ENCODE measurements at regions not wholly inside any gene's neighbourhood (a gene's known extent, or its start where the extent isn't known, plus 50 kb on each side); places are given as distances from the start of the nearest gene placed in this dataset.

DNA sequence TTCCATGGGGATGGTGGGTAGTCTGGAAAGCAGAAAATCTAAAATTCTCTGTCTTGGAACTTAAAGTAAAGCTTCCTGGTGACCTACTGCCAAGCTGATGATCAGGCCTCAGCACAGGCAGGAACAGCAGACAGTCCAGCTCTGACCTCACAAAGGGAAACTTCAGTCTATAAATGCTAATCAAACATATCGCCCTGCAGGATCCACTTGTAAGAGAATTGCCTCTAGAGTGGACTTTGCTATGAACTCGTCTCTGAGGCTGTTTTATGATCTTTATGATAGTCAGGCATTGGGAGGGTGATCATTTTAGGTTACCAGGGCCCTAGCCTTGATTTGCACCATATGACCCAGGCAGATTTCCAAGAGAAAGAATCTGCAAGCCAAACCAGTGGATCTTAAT lies 67.6 kb upstream of the SELENOP start:
- Histone ChIP-seq H3K4me3 (no peak overlapping the region), H3K27me3 (replicated peaks; ENCODE audit: insufficient read depth) (peaks cover 13% of the 10 kb centered on the region; the same call in 1 of the 2 replicates), H4K20me1 (ENCODE audit: insufficient read depth) (no peaks in the 10 kb centered on the region), H2AFZ (no peak overlapping the region), H3K9me3 (ENCODE audit: low read depth) (no peaks in the 10 kb centered on the region), H3F3A (ENCODE audit: insufficient read depth) (no peaks in the 10 kb centered on the region), H3K9ac (no peak overlapping the region), H3K36me3 (ENCODE audit: low read depth) (no peaks in the 10 kb centered on the region), H3K79me2 (ENCODE audit: insufficient read depth) (no peaks in the 10 kb centered on the region), H3K4me1 (ENCODE audit: insufficient read depth) (no peaks in the 10 kb centered on the region), H3K4me2 (ENCODE audit: unreplicated experiment) (no peak overlapping the region), H3K9me2 (ENCODE audit: insufficient read depth) (no peaks in the 10 kb centered on the region), H3K27ac (no peak overlapping the region)
- WGBS, 2 experiments (ENCODE audit: low coverage in 1 of 2, low lambda C conversion rate in 2 of 2, missing lambda C conversion rate in 2 of 2), result 50 to 55% methylated on average over 2 of the region's 2 CpGs
- TF ChIP-seq EZH2phosphoT487 (IDR thresholded peaks at IDR 0.05; ENCODE audit: insufficient read depth, low read depth), result no peak
- TF ChIP-seq EZH2 (IDR thresholded peaks at IDR 0.05; ENCODE audit: insufficient read depth, poor library complexity, severe bottlenecking), result no peak
- DNase-seq, result no peak
- in situ Hi-C loops (cut with MboI), result loop anchor here (25.0 kb wide), 1 partner anchor 292 kb away; no protein-coding TSS in a partner anchor

DNA sequence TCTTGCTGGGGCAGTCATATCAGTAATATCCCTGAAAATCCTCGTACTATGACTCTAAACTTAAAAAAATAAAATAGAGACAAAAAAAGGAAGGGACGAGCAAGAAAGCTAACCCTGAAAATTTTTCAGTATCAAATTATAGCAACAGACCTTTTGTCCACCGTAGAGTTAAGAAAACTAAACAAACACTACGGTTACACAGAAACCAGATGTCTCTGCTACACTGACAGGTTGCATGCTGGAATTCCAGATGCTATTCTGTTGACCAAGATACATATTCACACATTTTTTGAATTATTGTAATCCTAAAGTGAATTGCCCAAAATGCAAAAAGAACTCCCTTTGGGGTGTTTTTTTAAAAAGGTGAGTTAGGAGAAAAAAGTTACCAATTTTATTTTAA lies 66.9 kb upstream of the SELENOP start:
- Histone ChIP-seq H4K20me1 (ENCODE audit: insufficient read depth) (no peaks in the 10 kb centered on the region), H3K9ac (no peak overlapping the region), H3K9me2 (ENCODE audit: insufficient read depth) (no peaks in the 10 kb centered on the region), H3K4me3 (no peak overlapping the region), H3K4me2 (ENCODE audit: unreplicated experiment) (no peak overlapping the region), H2AFZ (no peak overlapping the region), H3K4me1 (ENCODE audit: insufficient read depth) (no peaks in the 10 kb centered on the region), H3K27ac (no peak overlapping the region), H3K36me3 (ENCODE audit: low read depth) (no peaks in the 10 kb centered on the region), H3K9me3 (ENCODE audit: low read depth) (no peaks in the 10 kb centered on the region), H3K79me2 (ENCODE audit: insufficient read depth) (no peaks in the 10 kb centered on the region), H3F3A (ENCODE audit: insufficient read depth) (no peaks in the 10 kb centered on the region), H3K27me3 (replicated peaks; ENCODE audit: insufficient read depth) (peaks cover 13% of the 10 kb centered on the region; the same call in 1 of the 2 replicates)
- no peak for TF ChIP-seq EZH2 (IDR thresholded peaks at IDR 0.05; ENCODE audit: insufficient read depth, poor library complexity, severe bottlenecking)
- in situ Hi-C loops (cut with MboI), result loop anchor here (25.0 kb wide), 1 partner anchor 291 kb away; no protein-coding TSS in a partner anchor
- 58 to 63% methylated on average over 4 of the region's 4 CpGs for WGBS, 2 experiments (ENCODE audit: low coverage in 1 of 2, low lambda C conversion rate in 2 of 2, missing lambda C conversion rate in 2 of 2)
- no peak for DNase-seq

DNA sequence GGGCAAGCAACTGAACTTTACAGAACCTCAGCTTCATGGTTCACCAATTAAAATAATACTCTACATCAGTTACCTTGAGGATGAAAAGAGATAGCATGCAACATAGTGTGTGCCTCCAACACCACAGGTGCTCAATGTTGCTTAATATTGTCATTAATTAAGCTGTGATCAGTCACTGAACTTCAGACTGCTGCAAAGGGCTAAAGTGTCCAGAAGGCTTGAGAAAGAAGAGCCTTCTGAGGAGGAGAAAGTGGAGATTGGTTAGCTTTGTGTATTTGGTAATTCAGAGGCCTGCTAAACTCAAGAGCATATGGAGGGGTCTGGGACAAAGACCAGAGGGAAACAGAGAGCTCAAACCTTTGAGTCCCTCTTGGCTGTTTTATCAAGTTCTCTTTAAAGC lies 66.3 kb upstream of the SELENOP start:
- no peaks in the 10 kb centered on the region for H3K9me2 ChIP-seq (ENCODE audit: insufficient read depth)
- no peaks in the 10 kb centered on the region for H4K20me1 ChIP-seq (ENCODE audit: insufficient read depth)
- no peaks in the 10 kb centered on the region for H3K36me3 ChIP-seq (ENCODE audit: low read depth)
- no peaks in the 10 kb centered on the region for H3K4me1 ChIP-seq (ENCODE audit: insufficient read depth)
- H3K27me3 ChIP-seq (replicated peaks; ENCODE audit: insufficient read depth), result peaks cover 17% of the 10 kb centered on the region; the same call in 1 of the 2 replicates
- no peak overlapping the region for H3K4me3 ChIP-seq
- TF ChIP-seq EZH2 (IDR thresholded peaks at IDR 0.05; ENCODE audit: insufficient read depth, poor library complexity, severe bottlenecking) (no peak), EZH2phosphoT487 (IDR thresholded peaks at IDR 0.05; ENCODE audit: insufficient read depth, low read depth) (no peak)
- no peaks in the 10 kb centered on the region for H3F3A ChIP-seq (ENCODE audit: insufficient read depth)
- no peak overlapping the region for H2AFZ ChIP-seq
- H3K27ac ChIP-seq, result no peak overlapping the region
- H3K79me2 ChIP-seq (ENCODE audit: insufficient read depth), result no peaks in the 10 kb centered on the region
- H3K4me2 ChIP-seq (ENCODE audit: unreplicated experiment), result no peak overlapping the region
- H3K9me3 ChIP-seq (ENCODE audit: low read depth), result no peaks in the 10 kb centered on the region
- in situ Hi-C loops (cut with MboI), result loop anchor here (25.0 kb wide), 1 partner anchor 291 kb away; no protein-coding TSS in a partner anchor
- H3K9ac ChIP-seq, result no peak overlapping the region
- no peak for DNase-seq

DNA sequence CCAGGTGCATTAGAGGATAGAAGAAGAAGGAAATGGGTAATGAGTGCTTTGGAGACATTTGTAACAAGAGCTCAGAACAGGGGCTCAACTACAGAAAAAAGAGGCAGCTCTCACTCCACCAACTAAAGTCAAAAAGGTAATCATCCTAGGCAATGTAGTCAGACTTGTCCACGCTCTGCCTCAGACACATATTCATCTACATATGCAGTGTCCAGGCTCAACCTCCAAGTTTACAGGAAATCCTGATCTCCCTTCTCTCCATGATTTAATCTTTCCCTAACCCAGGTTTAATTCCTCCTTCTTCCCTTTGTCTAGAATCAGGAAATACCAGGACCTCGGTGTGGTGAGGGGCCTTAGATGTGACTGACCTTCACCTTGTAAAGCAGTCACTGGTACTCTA lies 65.7 kb upstream of the SELENOP start:
- no peaks in the 10 kb centered on the region for H3K9me2 ChIP-seq (ENCODE audit: insufficient read depth)
- in situ Hi-C loops (cut with MboI), result loop anchor here (25.0 kb wide), 1 partner anchor 290 kb away; no protein-coding TSS in a partner anchor
- no peaks in the 10 kb centered on the region for H4K20me1 ChIP-seq (ENCODE audit: insufficient read depth)
- H3F3A ChIP-seq (ENCODE audit: insufficient read depth), result no peaks in the 10 kb centered on the region
- H3K36me3 ChIP-seq (ENCODE audit: low read depth), result no peaks in the 10 kb centered on the region
- no peak overlapping the region for H3K4me3 ChIP-seq
- H3K9me3 ChIP-seq (ENCODE audit: low read depth), result no peaks in the 10 kb centered on the region
- no peak overlapping the region for H3K9ac ChIP-seq
- no peak overlapping the region for H3K27ac ChIP-seq
- H2AFZ ChIP-seq, result no peak overlapping the region
- H3K79me2 ChIP-seq (ENCODE audit: insufficient read depth), result no peaks in the 10 kb centered on the region
- WGBS, 2 experiments (ENCODE audit: low coverage in 1 of 2, low lambda C conversion rate in 2 of 2, missing lambda C conversion rate in 2 of 2), result 38 to 51% methylated on average over 2 of the region's 2 CpGs
- DNase-seq, result no peak
- no peaks in the 10 kb centered on the region for H3K4me1 ChIP-seq (ENCODE audit: insufficient read depth)
- H3K27me3 ChIP-seq (replicated peaks; ENCODE audit: insufficient read depth), result peaks cover 20% of the 10 kb centered on the region; the same call in 1 of the 2 replicates
- TF ChIP-seq EZH2 (IDR thresholded peaks at IDR 0.05; ENCODE audit: insufficient read depth, poor library complexity, severe bottlenecking) (no peak), EZH2phosphoT487 (IDR thresholded peaks at IDR 0.05; ENCODE audit: insufficient read depth, low read depth) (no peak)
- no peak overlapping the region for H3K4me2 ChIP-seq (ENCODE audit: unreplicated experiment)

DNA sequence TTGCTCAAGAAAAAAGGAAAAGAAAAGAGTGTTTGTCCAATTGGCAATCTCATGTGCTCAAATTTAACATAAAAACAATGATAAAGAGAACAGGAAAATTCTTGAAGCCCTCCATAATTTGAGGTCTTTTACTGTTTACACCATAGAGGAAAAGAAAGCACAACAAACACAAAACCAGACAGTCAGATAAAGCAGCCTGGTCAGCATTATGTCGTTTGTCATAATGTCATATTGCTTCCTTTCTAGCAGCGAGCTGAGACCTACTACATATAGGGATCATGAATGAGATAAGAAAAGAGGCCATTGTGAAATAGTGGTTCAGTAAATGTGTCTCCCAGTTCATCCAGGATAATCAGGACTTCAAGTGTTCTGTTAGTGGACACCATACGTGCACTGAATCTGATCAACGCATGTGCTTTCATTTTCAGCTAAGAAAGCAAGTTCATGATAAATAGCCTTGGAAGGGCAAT lies 64.7 kb upstream of the SELENOP start:
- TF ChIP-seq EZH2phosphoT487 (IDR thresholded peaks at IDR 0.05; ENCODE audit: insufficient read depth, low read depth) (no peak), EZH2 (IDR thresholded peaks at IDR 0.05; ENCODE audit: insufficient read depth, poor library complexity, severe bottlenecking) (no peak)
- Histone ChIP-seq H3K9ac (no peak overlapping the region), H3F3A (ENCODE audit: insufficient read depth) (no peaks in the 10 kb centered on the region), H2AFZ (no peak overlapping the region), H3K79me2 (ENCODE audit: insufficient read depth) (no peaks in the 10 kb centered on the region), H4K20me1 (ENCODE audit: insufficient read depth) (no peaks in the 10 kb centered on the region), H3K4me1 (ENCODE audit: insufficient read depth) (no peaks in the 10 kb centered on the region), H3K9me3 (ENCODE audit: low read depth) (no peaks in the 10 kb centered on the region), H3K4me3 (no peak overlapping the region), H3K27ac (no peak overlapping the region), H3K9me2 (ENCODE audit: insufficient read depth) (no peaks in the 10 kb centered on the region), H3K27me3 (replicated peaks; ENCODE audit: insufficient read depth) (peaks cover 20% of the 10 kb centered on the region; the same call in 1 of the 2 replicates), H3K36me3 (ENCODE audit: low read depth) (no peaks in the 10 kb centered on the region), H3K4me2 (ENCODE audit: unreplicated experiment) (no peak overlapping the region)
- DNase-seq, result no peak
- WGBS, 2 experiments (ENCODE audit: low coverage in 1 of 2, low lambda C conversion rate in 2 of 2, missing lambda C conversion rate in 2 of 2), result 38 to 39% methylated on average over 4 of the region's 4 CpGs
- in situ Hi-C loops (cut with MboI), result loop anchor here (25.0 kb wide), 1 partner anchor 289 kb away; no protein-coding TSS in a partner anchor
